ENCODE measurements at regions not wholly inside any gene's neighbourhood (a gene's known extent, or its start where the extent isn't known, plus 50 kb on each side); places are given as distances from the start of the nearest gene placed in this dataset.
"Not testable (repeated sequence)": the region's sequence is repeated elsewhere in the genome, so short reads cannot be mapped to it uniquely, and the experiment has no call there.

DNA sequence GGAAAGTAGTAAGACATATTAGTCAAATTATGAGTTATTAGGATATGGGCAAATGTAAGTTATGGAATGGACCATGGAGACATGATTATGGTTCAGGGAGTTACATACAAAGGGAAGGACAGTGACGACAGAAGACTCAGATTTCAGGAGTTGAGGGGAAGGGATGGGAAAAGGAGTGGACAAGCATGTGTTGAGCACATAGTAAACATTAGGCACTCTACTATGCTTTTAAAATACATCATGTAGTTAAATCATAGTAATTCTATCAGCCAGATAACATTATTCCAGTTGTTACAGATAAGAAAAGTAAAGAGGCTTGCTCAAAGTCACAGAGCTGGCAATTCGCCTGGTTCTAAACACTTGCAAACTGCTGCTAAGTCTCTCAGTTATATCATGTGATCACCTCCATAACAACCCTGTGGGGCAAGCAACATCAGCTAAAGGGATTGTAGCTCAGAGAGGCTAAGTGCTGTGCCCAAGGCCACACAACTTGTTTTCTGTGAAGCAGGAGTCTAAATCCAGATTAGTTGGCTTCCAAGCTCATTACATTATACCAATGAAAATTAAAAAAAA is 115.2 kb upstream of the MDFIC start:
- no peak for DNase-seq (ENCODE audit: low read depth)

DNA sequence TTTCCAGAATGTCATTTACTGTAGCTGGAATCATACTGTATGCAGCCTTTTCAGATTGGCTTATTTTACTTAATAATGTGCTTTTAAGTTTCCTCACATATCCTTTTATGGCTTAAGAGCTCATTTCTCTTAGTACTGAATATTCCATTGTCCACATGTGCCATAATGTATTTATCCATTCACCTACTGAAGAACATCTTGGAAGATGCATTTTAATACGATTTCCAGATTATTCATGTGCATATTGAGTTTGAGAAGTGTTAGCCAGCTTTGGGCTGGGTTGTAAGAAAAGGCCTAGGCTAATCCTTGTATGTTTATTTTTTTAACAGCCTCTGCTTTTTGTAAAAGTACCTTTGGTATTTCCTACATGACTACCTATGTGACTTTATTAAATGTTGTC is 109.3 kb upstream of the MDFIC start:
- DNase-seq (ENCODE audit: low read depth) = no peak

DNA sequence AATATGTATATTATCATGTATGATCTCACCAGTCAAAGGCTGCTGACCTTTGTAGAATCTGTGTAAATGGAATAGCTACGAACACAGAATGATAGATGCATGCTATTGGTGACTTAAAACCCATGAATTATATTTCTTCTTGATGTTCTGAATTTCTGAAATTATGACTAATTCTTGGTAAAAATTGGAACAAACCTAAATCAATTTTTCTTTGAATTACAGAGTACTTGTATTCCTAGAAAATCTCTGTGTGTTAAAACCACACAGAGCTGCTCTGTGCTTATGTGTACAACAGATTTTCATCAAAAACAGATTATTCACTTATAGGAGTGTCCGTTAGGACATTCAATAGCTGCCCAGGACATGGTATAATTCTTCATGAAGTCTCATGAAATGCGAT is 108.3 kb upstream of the MDFIC start:
- DNase-seq (ENCODE audit: low read depth) = no peak

DNA sequence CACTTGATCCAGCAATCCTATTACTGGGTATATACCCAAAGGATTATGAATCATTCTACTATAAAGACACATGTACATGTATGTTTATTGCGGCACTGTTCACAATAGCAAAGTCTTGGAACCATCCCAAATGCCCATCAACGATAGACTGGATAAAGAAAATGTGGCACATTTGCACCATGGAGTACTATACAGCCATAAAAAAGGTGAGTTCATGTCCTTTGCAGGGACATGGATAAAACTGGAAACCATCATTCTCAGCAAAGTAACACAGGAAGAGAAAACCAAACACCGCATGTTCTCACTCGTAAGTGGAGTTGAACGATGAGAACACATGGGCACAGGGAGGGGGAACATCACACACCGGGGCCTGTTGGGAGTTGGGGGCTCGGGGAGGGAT is 104.9 kb upstream of the MDFIC start:
- not testable (repeated sequence) for DNase-seq (ENCODE audit: low read depth)

DNA sequence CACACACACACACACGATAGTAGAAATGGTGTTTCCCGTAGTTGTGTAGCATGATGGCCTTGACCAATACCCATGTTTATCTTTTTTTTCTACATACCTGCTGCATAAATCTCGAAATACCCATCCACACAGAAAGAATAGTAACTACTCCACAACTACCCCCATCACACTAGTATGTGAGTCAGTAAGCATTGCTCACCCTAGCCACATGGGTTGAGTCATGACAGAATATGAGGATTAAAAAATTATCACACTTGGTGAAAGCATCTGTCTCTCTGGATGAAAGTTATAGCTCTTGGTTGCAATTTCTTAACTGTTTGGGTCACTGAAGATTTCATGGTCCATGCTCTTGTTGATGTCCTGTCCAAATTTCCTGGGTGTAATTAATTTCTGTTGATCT is 103.4 kb upstream of the MDFIC start:
- DNase-seq (ENCODE audit: low read depth) = no peak

DNA sequence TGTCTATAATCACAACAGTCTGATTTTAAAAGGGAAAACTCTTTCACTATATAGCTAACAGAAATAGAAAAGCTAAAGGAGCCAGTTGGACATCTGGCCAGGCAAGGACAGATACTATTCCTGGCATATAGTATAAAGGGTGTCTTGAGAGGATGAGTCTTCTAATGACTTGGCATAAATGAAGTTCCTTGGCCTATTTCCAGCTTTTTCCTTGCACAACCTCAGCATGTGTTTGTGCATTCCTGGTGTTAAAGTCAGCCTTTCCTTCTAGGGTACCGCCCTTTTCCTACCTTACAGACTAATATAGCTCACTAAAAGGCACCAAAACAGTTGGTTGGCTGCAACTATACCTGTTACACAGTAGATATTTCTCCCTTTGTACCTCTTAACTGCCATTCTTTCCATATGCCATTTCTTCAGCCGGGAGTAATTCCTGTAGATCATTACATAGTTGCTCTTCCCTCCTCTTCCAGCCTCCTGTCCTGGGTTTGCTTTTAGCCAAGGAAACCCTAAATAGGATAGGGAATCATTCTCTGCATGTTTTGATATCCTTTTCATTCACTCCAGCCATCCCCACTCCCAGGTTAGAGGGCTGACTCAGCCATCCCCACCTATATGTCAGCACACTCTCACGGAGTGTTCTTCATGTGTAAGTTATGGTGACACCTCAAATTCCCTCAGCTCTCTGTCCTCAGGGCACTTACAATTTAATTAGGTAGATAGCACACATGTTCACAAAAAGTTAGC is 102.1 kb upstream of the MDFIC start:
- DNase-seq (ENCODE audit: low read depth) = no peak

DNA sequence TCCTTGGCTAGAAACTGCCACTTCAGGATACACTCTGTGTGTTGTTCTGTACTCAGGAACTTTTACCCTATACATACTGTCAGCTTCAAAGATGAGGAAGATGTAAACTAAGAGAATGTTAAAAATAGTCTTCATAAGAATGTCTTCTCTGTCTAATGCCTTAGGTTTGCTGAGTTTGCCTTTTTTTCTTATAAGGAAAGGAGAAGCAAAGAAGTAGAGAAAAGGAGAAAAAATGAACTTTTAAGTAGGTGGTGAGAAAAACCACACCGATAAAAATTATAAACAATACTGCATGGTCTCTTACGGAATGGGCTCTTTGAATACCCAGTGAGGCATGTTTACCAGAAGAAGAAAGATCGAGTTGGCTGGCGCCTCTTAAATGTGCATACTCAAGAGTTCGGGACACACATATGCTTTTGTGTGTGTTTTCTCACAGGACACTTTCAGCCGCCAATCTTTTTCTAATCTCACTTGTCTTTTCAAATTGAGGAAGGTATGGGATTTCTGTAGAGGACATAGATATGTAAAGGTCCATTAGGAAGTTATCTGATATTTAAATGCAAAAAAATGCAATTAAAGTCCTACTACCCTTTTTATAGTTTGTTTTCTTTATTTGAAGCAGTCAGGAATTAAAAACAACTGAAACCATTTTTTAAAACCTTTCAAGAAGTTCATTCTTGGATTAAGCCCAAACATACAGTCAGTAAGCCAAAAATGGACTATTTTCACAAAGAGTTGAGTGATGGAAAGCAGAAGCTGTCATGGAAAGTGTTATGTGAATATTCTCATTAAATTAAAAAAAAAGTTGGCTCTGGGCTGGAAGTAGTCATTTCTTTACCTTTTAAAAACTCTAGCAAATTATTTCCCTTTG is 100.6 kb upstream of the MDFIC start:
- DNase-seq (ENCODE audit: low read depth) = no peak

DNA sequence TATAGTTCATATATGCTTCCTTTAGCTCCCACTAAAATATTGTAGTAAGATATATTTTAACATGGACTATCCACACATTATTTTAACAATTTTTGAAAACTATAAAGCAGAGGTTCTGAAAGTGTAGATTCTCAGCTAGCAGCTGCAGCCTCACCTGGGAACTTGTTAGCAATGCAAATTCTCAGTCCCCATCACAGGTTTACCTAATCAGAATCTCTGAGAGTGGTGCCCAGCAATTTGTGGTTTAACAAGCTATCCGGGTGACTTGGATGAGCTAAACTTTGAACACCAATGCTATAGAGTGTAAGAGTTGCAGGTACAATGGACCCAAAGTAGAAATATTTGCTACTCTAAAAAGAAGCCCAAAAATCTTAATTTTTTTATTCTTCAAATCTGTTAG is 99.8 kb upstream of the MDFIC start:
- no peak for DNase-seq (ENCODE audit: low read depth)

DNA sequence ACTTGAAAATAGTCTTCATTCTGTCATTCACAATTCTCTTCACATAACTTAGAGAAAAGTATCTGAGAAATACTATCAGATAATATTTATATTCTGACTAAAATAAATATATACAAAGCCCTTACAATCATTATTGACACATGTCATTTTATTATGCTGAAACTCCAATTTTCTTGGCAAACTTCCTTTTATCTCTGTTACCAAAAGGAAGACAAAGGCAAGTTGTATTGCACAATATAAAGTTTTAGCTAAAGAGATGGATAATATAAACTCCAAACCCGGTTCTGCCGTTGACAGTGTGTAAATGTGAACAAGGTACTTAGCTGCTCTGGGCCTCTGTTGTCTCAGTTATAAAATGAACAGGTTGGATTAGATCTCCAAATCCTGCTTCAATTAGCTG is 99.0 kb upstream of the MDFIC start:
- no peak for DNase-seq (ENCODE audit: low read depth)

DNA sequence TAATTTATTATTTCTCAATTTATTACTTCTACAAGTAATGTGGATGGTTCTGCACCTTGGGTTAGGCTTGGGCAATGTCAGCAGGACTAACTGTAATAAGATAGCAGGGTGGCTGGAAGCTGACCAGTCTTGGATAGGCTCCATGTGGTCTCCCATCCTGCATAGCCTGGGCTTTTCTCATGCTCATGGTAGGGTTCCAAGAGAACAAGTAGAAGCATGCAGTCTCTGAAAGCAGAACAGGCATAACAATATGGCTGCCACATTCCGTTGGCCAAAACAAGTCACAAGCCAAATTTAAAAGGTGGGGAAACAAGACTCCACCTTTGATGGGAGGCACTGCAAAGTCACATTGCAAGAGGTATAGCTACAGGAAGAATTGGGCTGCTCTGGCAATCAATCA is 98.6 kb upstream of the MDFIC start:
- DNase-seq (ENCODE audit: low read depth) = no peak

DNA sequence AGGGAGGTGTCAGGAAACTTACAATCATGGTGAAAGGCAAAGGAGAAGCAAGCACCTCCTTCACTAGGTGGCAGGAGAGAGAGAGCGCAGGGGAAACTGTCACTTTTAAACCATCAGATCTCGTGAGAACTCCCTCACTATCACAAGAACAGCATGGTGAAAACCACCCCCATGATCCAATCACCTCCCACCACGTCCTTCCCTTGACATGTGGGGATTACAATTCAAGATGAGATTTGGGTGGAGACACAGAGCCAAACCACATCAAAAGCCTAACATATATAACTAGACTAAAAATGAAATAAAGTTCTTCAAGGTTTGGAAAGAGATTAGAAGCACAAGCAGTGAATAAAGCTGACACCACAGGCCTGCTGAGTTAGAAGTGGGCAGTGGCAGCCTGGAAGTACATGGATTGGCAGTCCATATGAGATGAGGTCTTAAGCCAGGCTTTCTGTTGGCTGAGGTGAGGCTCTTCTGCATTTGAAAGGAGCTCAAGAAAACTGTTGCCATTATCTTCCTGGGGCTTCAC is 96.4 kb upstream of the MDFIC start:
- no peak for DNase-seq (ENCODE audit: low read depth)

DNA sequence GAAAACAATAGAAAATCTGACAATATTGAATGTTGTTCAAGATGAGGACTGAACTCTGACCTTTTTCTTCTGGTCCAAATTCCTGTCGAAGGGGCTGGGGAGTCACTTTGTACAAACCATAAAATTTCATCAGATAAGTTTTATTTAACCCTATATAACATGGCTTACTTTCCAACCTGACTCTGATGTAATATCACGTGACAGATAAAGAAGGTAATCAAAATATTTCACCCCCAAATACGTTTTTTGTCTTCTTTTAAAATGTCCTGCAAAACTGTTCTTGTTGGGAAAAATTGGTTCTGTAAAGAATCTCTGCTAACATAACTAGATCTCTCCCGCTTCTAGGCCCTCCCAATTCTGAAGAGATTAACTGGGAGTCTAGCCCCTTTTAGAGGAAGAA is 90.9 kb upstream of the MDFIC start:
- DNase-seq (ENCODE audit: low read depth) = no peak

DNA sequence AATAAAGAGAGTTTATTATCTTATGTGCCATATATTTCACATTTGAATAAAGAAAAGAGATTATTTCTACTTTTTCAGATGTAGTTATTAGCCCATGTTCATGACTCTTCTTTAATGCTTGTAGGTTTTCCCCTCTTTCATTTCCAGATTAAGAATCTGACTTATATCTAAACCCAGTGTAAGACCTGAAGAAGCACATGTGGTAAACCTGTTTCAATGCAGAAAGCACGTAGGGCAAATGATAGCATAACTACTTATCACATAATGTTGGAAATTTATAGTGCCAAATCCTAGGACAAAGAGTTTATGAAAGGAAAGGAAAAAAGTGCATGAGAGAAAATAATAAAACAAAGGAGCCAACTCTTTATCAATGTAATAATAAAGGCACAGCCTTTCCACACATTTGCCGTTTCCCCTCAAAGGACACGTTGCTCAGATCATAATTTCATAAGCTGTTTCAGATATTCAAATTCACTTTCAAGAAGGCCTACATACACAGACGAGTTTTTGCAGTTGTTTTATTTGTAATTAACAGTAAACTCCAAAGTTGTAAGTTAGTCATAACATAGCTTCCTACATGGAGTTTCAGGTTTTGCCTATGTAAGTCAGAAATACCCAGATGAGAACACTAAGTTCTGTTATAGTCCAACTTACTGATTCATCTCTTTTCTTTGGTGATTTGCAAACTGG is 88.8 kb upstream of the MDFIC start:
- no peak for DNase-seq (ENCODE audit: low read depth)

DNA sequence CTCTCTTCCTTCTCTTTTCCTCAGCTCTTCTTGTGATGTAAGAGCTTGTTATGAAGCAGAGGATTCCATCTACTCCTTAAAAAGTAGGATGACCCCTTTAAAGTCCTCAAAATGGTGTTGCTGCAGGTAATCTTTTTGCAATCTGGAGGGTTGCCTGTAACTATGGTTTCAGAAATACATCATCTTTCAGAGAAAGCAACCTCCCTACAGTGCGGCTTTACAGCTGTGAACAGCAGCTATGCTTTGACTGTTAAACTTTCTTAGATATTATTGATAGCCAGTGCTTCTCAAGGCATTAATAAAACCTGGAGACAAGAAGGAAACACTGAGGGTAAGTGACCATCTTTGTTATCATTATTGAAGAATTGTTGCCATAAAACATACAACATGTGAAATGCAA is 86.6 kb upstream of the MDFIC start:
- DNase-seq (ENCODE audit: low read depth) = no peak

DNA sequence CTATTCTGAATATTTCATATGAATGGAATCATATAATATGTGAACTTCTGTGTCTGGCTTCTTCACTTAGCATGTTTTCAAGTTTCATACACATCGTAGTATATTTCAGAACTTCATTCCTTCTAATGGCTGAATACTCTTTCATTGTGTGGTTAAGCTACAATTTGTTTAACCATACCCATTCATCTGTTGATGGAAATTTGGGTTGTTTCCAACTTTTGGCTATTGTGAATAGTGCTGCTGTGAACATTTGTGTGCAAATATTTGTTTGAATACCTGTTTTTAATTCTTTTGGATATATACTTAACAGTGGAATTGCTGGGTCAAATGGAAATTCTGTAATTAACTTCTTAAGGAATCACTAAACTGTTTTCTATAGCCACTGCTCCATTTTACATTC is 86.0 kb upstream of the MDFIC start:
- DNase-seq (ENCODE audit: low read depth) = no peak

DNA sequence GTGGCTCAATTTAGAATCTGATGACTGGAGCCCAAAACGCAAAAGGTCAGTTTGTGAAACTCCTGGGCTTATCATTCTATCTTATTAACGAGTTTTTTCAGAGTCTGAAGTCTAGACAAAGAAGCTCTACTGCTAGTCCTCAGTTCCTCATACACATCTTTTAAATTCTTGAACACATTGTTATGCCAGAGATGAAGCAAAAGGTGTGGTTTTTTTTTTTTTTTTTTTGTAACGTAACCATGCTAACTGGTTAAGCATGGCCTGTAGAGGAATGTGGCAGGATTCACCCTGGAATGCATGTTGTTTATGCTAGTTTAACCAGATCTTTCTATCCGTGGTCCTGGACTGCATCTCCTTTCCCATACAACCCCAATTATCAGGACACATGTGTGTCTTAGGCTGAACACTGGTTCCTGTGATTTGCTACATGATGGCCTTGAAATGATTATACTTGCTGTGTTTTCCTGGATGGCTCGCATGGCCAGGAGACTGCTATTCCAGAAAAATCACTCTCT is 79.3 kb upstream of the MDFIC start:
- DNase-seq (ENCODE audit: low read depth) = no peak

DNA sequence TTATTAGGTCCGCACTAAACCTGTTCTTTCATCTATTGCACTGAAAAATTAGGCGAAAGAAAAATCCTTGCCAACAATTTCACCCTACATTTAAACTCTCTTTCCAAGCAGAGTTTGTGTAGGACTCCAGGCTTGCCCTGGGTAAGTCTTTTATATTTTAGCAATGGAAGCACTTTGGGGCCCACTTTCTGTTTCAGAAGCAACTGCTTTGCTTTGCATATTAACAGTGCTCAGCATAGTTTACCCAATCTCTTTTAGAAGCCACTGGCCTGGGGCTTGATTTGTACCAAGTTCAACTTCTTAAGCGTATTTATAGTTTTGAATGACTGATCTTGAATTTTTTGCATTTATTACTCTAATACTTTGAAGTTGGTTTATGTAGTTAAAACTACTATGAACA is 78.8 kb upstream of the MDFIC start:
- DNase-seq (ENCODE audit: low read depth) = no peak

DNA sequence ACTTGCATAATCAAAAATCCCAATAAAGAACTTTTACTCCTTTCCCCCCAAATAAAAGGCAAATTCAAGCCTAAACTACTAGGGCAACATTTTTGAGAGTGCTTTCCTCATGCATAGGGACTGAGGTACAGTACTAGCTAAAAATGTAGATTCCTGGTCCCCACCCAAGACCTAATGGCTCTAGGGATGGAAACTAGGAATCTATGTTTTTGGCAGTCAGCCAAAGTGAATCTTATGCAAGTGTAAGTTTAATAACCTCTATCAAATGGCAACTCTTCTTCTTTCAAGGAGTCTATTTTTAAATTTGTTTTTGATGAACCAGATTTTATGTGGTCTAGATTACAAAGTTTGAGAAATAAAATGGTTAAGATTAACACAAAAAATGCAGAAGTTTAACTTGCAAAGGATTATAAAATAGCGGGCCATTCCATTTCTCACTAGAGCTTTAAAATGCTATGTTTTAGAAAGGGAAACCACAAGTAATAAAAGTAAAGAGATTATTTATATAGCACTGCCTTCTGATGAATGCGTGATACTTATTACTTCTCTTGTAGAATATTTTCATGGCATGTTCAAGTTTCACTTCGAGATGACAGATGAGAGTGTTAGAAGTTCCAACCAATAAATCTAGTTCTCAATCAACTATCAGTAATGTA is 70.4 kb upstream of the MDFIC start:
- no peak for DNase-seq (ENCODE audit: low read depth)

DNA sequence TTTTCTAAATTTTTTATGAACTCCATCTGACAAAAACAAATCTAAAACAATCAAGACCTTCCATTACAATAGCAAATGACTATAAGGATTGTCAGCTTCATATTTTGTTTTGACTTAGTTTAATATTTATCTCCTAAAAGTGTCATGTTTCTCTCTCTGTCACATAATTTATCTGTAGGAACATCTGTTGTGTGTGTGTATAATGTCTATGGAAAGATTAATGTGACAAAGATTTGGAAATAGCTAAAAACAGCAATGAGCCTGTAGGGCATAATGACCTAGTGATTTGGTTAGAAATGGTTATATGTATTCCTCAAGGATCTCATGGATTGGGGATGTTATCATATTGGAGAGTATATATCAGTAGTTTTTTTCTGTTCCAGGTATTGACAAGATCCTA is 69.6 kb upstream of the MDFIC start:
- DNase-seq (ENCODE audit: low read depth) = no peak

DNA sequence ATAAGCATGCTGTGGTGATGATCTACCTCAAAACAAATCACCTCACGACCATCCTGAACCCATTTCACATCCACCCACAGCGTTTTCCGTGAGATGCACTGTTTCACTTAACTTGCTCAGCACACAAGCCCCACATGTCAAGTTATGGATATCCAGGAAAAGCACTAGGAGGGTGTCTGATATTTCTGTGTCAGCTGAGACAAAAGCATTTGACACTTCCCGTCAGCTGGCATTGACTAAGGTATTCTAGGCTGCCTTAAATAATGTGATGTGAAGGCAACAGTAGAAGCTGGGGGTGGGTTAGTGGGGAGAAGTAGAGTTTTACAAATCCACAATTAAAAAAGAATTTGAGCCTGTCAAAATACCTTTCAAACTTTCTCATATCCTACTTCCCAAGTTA is 68.7 kb upstream of the MDFIC start:
- DNase-seq (ENCODE audit: low read depth) = no peak

DNA sequence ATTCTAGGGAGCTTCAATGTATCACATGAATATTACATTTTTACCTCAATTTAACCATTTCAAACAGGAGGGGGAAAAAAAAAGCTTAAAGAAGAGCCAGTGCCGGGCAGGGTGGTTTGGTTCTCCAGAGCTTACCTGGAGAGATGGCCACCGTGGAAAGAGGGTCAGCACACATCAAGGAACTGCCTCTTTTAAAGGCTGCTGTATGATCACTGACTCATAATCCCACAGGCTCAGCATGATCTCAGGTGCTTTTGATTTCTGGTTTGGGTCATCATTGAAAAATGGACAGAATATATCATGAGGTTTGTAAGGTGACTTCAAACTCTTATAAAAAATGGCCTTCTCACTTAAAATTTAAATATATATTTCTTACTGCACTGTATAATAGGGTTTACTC is 67.5 kb upstream of the MDFIC start:
- no peak for DNase-seq (ENCODE audit: low read depth)

DNA sequence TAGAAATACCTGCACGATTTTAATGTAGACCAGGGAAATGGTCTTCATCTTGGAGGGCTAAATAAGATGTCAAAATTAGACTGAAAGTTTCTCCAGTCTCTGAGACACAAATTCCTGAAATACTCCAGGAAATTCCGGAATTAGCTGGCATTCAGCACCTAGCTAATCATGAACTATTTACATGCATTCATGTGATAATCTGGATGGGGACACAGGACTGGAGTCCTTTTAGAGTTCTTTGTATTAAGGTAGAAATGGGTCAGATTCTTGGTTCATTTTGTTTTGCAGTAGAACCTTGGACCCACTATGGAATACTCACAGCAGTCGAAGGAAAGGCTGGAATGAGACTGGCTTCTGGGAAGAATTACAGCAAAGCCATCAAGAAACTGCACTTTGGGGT is 65.3 kb upstream of the MDFIC start:
- no peak for DNase-seq (ENCODE audit: low read depth)
